ENCODE measurements at regions not wholly inside any gene's neighbourhood (a gene's known extent, or its start where the extent isn't known, plus 50 kb on each side); places are given as distances from the start of the nearest gene placed in this dataset.

GRCh38 chr4:111977419-111977965 lies 167.8 kb upstream of the FAM241A start:
- TF ChIP-seq CTCF (IDR thresholded peaks at IDR 0.05): no peak
- TF ChIP-seq POLR2AphosphoS5 (IDR thresholded peaks at IDR 0.05): no peak
